HEK293 (cell line): ENCODE measurements at regions not wholly inside any gene's neighbourhood (a gene's known extent, or its start where the extent isn't known, plus 50 kb on each side); places are given as distances from the start of the nearest gene placed in this dataset.

ENCODE experiments used
- CTCF ChIA-PET: fragments of 350-600 bp; formaldehyde crosslinking; extraction: SDS; loops from one replicate; lab custom pipeline; 2021; ENCODE audit warnings: antibody characterized with exemption; lab: Yijun Ruan, JAX
- POLR2A ChIA-PET: fragments of 300-600 bp; formaldehyde crosslinking; extraction: SDS; loops from one replicate; lab custom pipeline; 2020; ENCODE audit warnings: antibody characterized with exemption, inconsistent platforms; lab: Yijun Ruan, JAX
- H3K27ac ChIP-seq: fragments of 200-500 bp; sonication (Bioruptor generic); 2 replicates; pipeline ENCODE4 v1.5.1; 2014; ENCODE audit warnings: low read depth, low read length, control low read depth, inconsistent platforms; ENCODE audit errors: extremely low read depth
- H3K36me3 ChIP-seq, 2 experiments: fragments of 200-500 bp in 1 of 2; sonication (Bioruptor generic) in 1 of 2; 1 replicate in 1 of 2; 2 replicates in 1 of 2; pipeline ENCODE4 v1.5.1; 2014 to 2017; ENCODE audit warnings: inconsistent platforms in 2 of 2, low read length in 2 of 2; ENCODE audit not compliant: control insufficient read depth in 2 of 2, insufficient read depth in 1 of 2
- H3K4me1 ChIP-seq: fragments of 200-500 bp; sonication (Bioruptor generic); 2 replicates; pipeline ENCODE4 v1.5.1; 2014; ENCODE audit warnings: mild to moderate bottlenecking, low read length, inconsistent platforms; ENCODE audit not compliant: control insufficient read depth, insufficient read depth
- H3K4me3 ChIP-seq: 2 replicates; pipeline ENCODE4 v1.5.1; 2011; ENCODE audit warnings: low read depth, mild to moderate bottlenecking, control low read depth, low read length, moderate library complexity
- H3K9me3 ChIP-seq: fragments of 200-500 bp; sonication (Bioruptor generic); 2 replicates; pipeline ENCODE4 v1.5.1; 2014; ENCODE audit warnings: low read depth, low read length, inconsistent platforms; ENCODE audit not compliant: control insufficient read depth, insufficient read depth
- EGR2 ChIP-seq: fragments of 450-650 bp; formaldehyde crosslinking; IDR thresholded peaks from 2 replicates; pipeline ENCODE4 v1.5.1; 2016; ENCODE audit warnings: low read depth, missing biosample characterization, missing genetic modification characterization
- GLIS1 ChIP-seq: fragments of 450-650 bp; formaldehyde crosslinking; IDR thresholded peaks from 2 replicates; pipeline ENCODE4 v1.5.1; 2016; ENCODE audit warnings: missing biosample characterization, missing genetic modification characterization
- HOXC10 ChIP-seq: sonication (generic); formaldehyde crosslinking; IDR thresholded peaks from 2 replicates; pipeline ENCODE4 v1.8.1; 2023; ENCODE audit warnings: mild to moderate bottlenecking, missing genetic modification reagents
- KLF1 ChIP-seq: fragments of 450-650 bp; formaldehyde crosslinking; IDR thresholded peaks from 2 replicates; pipeline ENCODE4 v1.5.1; 2016; ENCODE audit warnings: missing biosample characterization, missing genetic modification characterization
- KLF16 ChIP-seq: fragments of 450-650 bp; formaldehyde crosslinking; IDR thresholded peaks from 2 replicates; pipeline ENCODE4 v1.5.1; 2017; ENCODE audit warnings: missing biosample characterization, missing genetic modification characterization
- KLF9 ChIP-seq: fragments of 450-650 bp; formaldehyde crosslinking; IDR thresholded peaks from 2 replicates; pipeline ENCODE4 v1.5.1; 2016; ENCODE audit warnings: missing biosample characterization, missing genetic modification characterization, low read depth
- PRDM4 ChIP-seq: fragments of 450-650 bp; formaldehyde crosslinking; IDR thresholded peaks from 2 replicates; pipeline ENCODE4 v1.5.1; 2017; ENCODE audit warnings: missing biosample characterization, missing genetic modification characterization
- TCF7L2 ChIP-seq: IDR thresholded peaks from 2 replicates; pipeline ENCODE4 v1.6.1; 2011; ENCODE audit warnings: low read depth, mild to moderate bottlenecking, inconsistent platforms, low read length, moderate library complexity, borderline replicate concordance
- TSHZ1 ChIP-seq: fragments of 450-650 bp; formaldehyde crosslinking; IDR thresholded peaks from 2 replicates; pipeline ENCODE4 v1.5.1; 2016; ENCODE audit warnings: missing biosample characterization, missing genetic modification characterization, borderline replicate concordance
- ZFP41 ChIP-seq: fragments of 450-650 bp; formaldehyde crosslinking; IDR thresholded peaks from 2 replicates; pipeline ENCODE4 v1.5.1; 2016; ENCODE audit warnings: missing biosample characterization, missing genetic modification characterization, borderline replicate concordance
- ZNF146 ChIP-seq: fragments of 450-650 bp; formaldehyde crosslinking; IDR thresholded peaks from 2 replicates; pipeline ENCODE4 v1.5.1; 2016; ENCODE audit warnings: missing biosample characterization, missing genetic modification characterization
- ZNF175 ChIP-seq: fragments of 450-650 bp; formaldehyde crosslinking; IDR thresholded peaks from 2 replicates; pipeline ENCODE4 v1.5.1; 2016; ENCODE audit warnings: missing biosample characterization, missing genetic modification characterization
- ZNF26 ChIP-seq: fragments of 450-650 bp; formaldehyde crosslinking; IDR thresholded peaks from 2 replicates; pipeline ENCODE4 v1.5.1; 2016; ENCODE audit warnings: missing biosample characterization, missing genetic modification characterization
- ZNF302 ChIP-seq: fragments of 450-650 bp; formaldehyde crosslinking; IDR thresholded peaks from 2 replicates; pipeline ENCODE4 v1.5.1; 2016; ENCODE audit warnings: missing biosample characterization, missing genetic modification characterization, low read depth
- ZNF433 ChIP-seq: fragments of 450-650 bp; formaldehyde crosslinking; IDR thresholded peaks from 2 replicates; pipeline ENCODE4 v1.5.1; 2016; ENCODE audit warnings: missing biosample characterization, missing genetic modification characterization, low read depth
- ZNF561 ChIP-seq: fragments of 450-650 bp; IDR thresholded peaks from 2 replicates; pipeline ENCODE4 v1.5.1; 2018; ENCODE audit warnings: missing biosample characterization, missing genetic modification characterization, borderline replicate concordance
- ZNF701 ChIP-seq: fragments of 450-650 bp; formaldehyde crosslinking; IDR thresholded peaks from 2 replicates; pipeline ENCODE4 v1.5.1; 2016; ENCODE audit warnings: missing biosample characterization, missing genetic modification characterization
- ZSCAN18 ChIP-seq: fragments of 450-650 bp; formaldehyde crosslinking; IDR thresholded peaks from 2 replicates; pipeline ENCODE4 v1.5.1; 2016; ENCODE audit warnings: missing biosample characterization, missing genetic modification characterization

GRCh38 chr18:22556222-22557167 is 138.8 kb upstream of the CTAGE1 start:
- CTCF ChIA-PET, result interaction anchor here (0.5 to 1.4 kb wide), 3 partner anchors 129 to 601 kb away, joined by 3 read pairs; no protein-coding TSS in a partner anchor

GRCh38 chr18:22557168-22557941 is 139.6 kb upstream of the CTAGE1 start:
- Histone ChIP-seq H3K36me3 (no peaks in the 10 kb centered on the region), H3K4me1 (peaks cover 12% of the 10 kb centered on the region; the same call in 1 of the 2 replicates), H3K9me3 (no peaks in the 10 kb centered on the region), H3K4me3 (no peak overlapping the region), H3K27ac (no peak overlapping the region)
- TF ChIP-seq ZNF175, result no peak
- TF ChIP-seq ZNF146 (tag by site-specific recombination), result no peak
- TF ChIP-seq EGR2 (tag by site-specific recombination), result no peak
- 0 out of 2 replicates have a peak, but pooled peaks have one; percentile 12 for TF ChIP-seq ZSCAN18
- no peak for TF ChIP-seq ZNF433
- TF ChIP-seq ZNF701 (tag by site-specific recombination), result no peak
- POLR2A ChIA-PET, result interaction anchor here (0.6 to 1.2 kb wide), 2 partner anchors 241 to 363 kb away, joined by 4 read pairs; no protein-coding TSS in a partner anchor
- CTCF ChIA-PET, result interaction anchor here (0.6 to 1.2 kb wide), 3 partner anchors 64 to 130 kb away, joined by 3 read pairs; no protein-coding TSS in a partner anchor

More at GRCh38 chr18:22556222-22557167, 138.8 kb upstream of the CTAGE1 start:
- Histone ChIP-seq H3K27ac (peak overlapping the region; percentile 12; the same call in 1 of the 2 replicates), H3K4me1 (peaks cover 12% of the 10 kb centered on the region; the same call in 1 of the 2 replicates), H3K36me3 (no peaks in the 10 kb centered on the region), H3K9me3 (no peaks in the 10 kb centered on the region), H3K4me3 (no peak overlapping the region)
- TF ChIP-seq HOXC10 (CRISPR knock-in tag) (no peak), PRDM4 (tag by site-specific recombination) (peak; percentile 54; the same call in 1 of the 2 replicates)
- POLR2A ChIA-PET, result interaction anchor here (0.6 to 1.2 kb wide), 3 partner anchors 240 to 386 kb away, joined by 3 to 4 read pairs (median 4); no protein-coding TSS in a partner anchor

- Histone ChIP-seq H3K4me3 (peak overlapping the region; percentile 52), H3K36me3 (no peaks in the 10 kb centered on the region), H3K9me3 (no peaks in the 10 kb centered on the region), H3K4me1 (peaks cover 12% of the 10 kb centered on the region; the same call in 1 of the 2 replicates), H3K27ac (peak overlapping the region; percentile 99)
- POLR2A ChIA-PET, result interaction anchor here (0.7 to 1.0 kb wide), 3 partner anchors 65 to 389 kb away, joined by 3 to 5 read pairs (median 4); no protein-coding TSS in a partner anchor
- CTCF ChIA-PET, result no interaction called here
- TF ChIP-seq TCF7L2 (peak; percentile 39; the same call in 1 of the 2 replicates), TSHZ1 (tag by site-specific recombination) (0 out of 2 replicates have a peak, but pooled peaks have one; percentile 5), GLIS1 (tag by site-specific recombination) (peak; percentile 27; the same call in 1 of the 2 replicates), KLF9 (no peak), KLF1 (tag by site-specific recombination) (peak; percentile 44; the same call in 1 of the 2 replicates), ZNF561 (tag by site-specific recombination) (no peak), KLF16 (no peak), ZFP41 (tag by site-specific recombination) (no peak), ZNF26 (tag by site-specific recombination) (no peak), HOXC10 (CRISPR knock-in tag) (no peak), ZNF302 (tag by site-specific recombination) (no peak), ZNF146 (tag by site-specific recombination) (no peak)
Measured at GRCh38 chr18:22558945-22559385, 141.2 kb upstream of the CTAGE1 start.
